ENCODE measurements at regions not wholly inside any gene's neighbourhood (a gene's known extent, or its start where the extent isn't known, plus 50 kb on each side); places are given as distances from the start of the nearest gene placed in this dataset.

DNA sequence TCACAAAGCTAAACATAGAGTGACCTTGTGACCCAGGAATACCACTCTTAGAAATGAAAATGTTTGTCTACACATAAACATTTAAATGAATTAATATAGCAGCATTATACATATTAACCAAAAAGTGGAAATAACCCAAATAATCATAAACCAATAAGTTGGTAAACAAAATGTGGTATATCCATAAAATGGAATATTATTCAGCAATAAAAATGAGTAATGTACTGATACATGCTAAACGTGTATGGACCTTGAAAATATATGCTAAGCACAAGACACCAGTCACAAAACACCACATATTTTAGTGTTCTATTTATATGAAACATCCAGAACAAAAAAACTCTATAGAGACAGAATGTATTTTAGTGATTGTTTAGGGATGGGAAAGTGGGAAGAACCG is 68.9 kb upstream of the FUT9 start:
- TF ChIP-seq EZH2 (IDR thresholded peaks at IDR 0.05; ENCODE audit: low read depth, unreplicated experiment) (no peak), STAT1 (IDR thresholded peaks at IDR 0.05; ENCODE audit: unreplicated experiment) (no peak), JUNB (IDR thresholded peaks at IDR 0.05; ENCODE audit: unreplicated experiment) (no peak), ZNF114 (CRISPR knock-in tag; IDR thresholded peaks at IDR 0.05) (no peak), ZNF331 (CRISPR knock-in tag; IDR thresholded peaks at IDR 0.05; ENCODE audit: low read depth) (no peak), NANOG (IDR thresholded peaks at IDR 0.05; ENCODE audit: borderline replicate concordance) (no peak), POLR2AphosphoS5 (IDR thresholded peaks at IDR 0.05; ENCODE audit: low read depth) (no peak), CREB1 (CRISPR knock-in tag; IDR thresholded peaks at IDR 0.05; ENCODE audit: low read depth) (no peak), EZH2phosphoT487 (IDR thresholded peaks at IDR 0.05; ENCODE audit: unreplicated experiment) (no peak)
- TF ChIP-seq, protein P1, sequence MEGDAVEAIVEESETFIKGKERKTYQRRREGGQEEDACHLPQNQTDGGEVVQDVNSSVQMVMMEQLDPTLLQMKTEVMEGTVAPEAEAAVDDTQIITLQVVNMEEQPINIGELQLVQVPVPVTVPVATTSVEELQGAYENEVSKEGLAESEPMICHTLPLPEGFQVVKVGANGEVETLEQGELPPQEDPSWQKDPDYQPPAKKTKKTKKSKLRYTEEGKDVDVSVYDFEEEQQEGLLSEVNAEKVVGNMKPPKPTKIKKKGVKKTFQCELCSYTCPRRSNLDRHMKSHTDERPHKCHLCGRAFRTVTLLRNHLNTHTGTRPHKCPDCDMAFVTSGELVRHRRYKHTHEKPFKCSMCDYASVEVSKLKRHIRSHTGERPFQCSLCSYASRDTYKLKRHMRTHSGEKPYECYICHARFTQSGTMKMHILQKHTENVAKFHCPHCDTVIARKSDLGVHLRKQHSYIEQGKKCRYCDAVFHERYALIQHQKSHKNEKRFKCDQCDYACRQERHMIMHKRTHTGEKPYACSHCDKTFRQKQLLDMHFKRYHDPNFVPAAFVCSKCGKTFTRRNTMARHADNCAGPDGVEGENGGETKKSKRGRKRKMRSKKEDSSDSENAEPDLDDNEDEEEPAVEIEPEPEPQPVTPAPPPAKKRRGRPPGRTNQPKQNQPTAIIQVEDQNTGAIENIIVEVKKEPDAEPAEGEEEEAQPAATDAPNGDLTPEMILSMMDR (conservative IDR thresholded peaks at IDR 0.05; ENCODE audit: low read depth in 2 of 2), result no peak
- TF ChIP-seq, protein P2, sequence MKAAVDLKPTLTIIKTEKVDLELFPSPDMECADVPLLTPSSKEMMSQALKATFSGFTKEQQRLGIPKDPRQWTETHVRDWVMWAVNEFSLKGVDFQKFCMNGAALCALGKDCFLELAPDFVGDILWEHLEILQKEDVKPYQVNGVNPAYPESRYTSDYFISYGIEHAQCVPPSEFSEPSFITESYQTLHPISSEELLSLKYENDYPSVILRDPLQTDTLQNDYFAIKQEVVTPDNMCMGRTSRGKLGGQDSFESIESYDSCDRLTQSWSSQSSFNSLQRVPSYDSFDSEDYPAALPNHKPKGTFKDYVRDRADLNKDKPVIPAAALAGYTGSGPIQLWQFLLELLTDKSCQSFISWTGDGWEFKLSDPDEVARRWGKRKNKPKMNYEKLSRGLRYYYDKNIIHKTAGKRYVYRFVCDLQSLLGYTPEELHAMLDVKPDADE (IDR thresholded peaks at IDR 0.05), result no peak
- TF ChIP-seq, protein P3, sequence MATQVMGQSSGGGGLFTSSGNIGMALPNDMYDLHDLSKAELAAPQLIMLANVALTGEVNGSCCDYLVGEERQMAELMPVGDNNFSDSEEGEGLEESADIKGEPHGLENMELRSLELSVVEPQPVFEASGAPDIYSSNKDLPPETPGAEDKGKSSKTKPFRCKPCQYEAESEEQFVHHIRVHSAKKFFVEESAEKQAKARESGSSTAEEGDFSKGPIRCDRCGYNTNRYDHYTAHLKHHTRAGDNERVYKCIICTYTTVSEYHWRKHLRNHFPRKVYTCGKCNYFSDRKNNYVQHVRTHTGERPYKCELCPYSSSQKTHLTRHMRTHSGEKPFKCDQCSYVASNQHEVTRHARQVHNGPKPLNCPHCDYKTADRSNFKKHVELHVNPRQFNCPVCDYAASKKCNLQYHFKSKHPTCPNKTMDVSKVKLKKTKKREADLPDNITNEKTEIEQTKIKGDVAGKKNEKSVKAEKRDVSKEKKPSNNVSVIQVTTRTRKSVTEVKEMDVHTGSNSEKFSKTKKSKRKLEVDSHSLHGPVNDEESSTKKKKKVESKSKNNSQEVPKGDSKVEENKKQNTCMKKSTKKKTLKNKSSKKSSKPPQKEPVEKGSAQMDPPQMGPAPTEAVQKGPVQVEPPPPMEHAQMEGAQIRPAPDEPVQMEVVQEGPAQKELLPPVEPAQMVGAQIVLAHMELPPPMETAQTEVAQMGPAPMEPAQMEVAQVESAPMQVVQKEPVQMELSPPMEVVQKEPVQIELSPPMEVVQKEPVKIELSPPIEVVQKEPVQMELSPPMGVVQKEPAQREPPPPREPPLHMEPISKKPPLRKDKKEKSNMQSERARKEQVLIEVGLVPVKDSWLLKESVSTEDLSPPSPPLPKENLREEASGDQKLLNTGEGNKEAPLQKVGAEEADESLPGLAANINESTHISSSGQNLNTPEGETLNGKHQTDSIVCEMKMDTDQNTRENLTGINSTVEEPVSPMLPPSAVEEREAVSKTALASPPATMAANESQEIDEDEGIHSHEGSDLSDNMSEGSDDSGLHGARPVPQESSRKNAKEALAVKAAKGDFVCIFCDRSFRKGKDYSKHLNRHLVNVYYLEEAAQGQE (IDR thresholded peaks at IDR 0.05; ENCODE audit: unreplicated experiment), result no peak
- TF ChIP-seq, protein P4, sequence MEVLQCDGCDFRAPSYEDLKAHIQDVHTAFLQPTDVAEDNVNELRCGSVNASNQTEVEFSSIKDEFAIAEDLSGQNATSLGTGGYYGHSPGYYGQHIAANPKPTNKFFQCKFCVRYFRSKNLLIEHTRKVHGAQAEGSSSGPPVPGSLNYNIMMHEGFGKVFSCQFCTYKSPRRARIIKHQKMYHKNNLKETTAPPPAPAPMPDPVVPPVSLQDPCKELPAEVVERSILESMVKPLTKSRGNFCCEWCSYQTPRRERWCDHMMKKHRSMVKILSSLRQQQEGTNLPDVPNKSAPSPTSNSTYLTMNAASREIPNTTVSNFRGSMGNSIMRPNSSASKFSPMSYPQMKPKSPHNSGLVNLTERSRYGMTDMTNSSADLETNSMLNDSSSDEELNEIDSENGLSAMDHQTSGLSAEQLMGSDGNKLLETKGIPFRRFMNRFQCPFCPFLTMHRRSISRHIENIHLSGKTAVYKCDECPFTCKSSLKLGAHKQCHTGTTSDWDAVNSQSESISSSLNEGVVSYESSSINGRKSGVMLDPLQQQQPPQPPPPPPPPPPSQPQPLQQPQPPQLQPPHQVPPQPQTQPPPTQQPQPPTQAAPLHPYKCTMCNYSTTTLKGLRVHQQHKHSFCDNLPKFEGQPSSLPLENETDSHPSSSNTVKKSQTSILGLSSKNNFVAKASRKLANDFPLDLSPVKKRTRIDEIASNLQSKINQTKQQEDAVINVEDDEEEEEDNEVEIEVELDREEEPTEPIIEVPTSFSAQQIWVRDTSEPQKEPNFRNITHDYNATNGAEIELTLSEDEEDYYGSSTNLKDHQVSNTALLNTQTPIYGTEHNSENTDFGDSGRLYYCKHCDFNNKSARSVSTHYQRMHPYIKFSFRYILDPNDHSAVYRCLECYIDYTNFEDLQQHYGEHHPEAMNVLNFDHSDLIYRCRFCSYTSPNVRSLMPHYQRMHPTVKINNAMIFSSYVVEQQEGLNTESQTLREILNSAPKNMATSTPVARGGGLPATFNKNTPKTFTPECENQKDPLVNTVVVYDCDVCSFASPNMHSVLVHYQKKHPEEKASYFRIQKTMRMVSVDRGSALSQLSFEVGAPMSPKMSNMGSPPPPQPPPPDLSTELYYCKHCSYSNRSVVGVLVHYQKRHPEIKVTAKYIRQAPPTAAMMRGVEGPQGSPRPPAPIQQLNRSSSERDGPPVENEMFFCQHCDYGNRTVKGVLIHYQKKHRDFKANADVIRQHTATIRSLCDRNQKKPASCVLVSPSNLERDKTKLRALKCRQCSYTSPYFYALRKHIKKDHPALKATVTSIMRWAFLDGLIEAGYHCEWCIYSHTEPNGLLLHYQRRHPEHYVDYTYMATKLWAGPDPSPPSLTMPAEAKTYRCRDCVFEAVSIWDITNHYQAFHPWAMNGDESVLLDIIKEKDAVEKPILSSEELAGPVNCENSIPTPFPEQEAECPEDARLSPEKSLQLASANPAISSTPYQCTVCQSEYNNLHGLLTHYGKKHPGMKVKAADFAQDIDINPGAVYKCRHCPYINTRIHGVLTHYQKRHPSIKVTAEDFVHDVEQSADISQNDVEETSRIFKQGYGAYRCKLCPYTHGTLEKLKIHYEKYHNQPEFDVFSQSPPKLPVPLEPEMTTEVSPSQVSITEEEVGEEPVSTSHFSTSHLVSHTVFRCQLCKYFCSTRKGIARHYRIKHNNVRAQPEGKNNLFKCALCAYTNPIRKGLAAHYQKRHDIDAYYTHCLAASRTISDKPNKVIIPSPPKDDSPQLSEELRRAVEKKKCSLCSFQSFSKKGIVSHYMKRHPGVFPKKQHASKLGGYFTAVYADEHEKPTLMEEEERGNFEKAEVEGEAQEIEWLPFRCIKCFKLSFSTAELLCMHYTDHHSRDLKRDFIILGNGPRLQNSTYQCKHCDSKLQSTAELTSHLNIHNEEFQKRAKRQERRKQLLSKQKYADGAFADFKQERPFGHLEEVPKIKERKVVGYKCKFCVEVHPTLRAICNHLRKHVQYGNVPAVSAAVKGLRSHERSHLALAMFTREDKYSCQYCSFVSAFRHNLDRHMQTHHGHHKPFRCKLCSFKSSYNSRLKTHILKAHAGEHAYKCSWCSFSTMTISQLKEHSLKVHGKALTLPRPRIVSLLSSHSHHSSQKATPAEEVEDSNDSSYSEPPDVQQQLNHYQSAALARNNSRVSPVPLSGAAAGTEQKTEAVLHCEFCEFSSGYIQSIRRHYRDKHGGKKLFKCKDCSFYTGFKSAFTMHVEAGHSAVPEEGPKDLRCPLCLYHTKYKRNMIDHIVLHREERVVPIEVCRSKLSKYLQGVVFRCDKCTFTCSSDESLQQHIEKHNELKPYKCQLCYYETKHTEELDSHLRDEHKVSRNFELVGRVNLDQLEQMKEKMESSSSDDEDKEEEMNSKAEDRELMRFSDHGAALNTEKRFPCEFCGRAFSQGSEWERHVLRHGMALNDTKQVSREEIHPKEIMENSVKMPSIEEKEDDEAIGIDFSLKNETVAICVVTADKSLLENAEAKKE (CRISPR knock-in tag; IDR thresholded peaks at IDR 0.05), result no peak
- Histone ChIP-seq H3K9me2 (ENCODE audit: insufficient read depth) (no peaks in the 10 kb centered on the region), H4K20me1 (replicated peaks; ENCODE audit: insufficient read depth) (no peaks in the 10 kb centered on the region), H3K36me3 (ENCODE audit: insufficient read depth) (no peaks in the 10 kb centered on the region), H3K79me2 (replicated peaks; ENCODE audit: insufficient read depth) (no peaks in the 10 kb centered on the region), H3K27me3 (ENCODE audit: insufficient read depth) (no peaks in the 10 kb centered on the region), H3K4me2 (no peak overlapping the region), H3F3A (replicated peaks; ENCODE audit: low read depth) (no peaks in the 10 kb centered on the region), H3K27ac (ENCODE audit: low read depth) (no peak overlapping the region), H3K4me3 (no peak overlapping the region), H2AFZ (no peak overlapping the region), H3K4me1 (ENCODE audit: insufficient read depth) (no peaks in the 10 kb centered on the region)
- Mint-ChIP-seq H3K36me3 (ENCODE audit: low read depth) (no peaks in the 10 kb centered on the region), H3K27ac (no peak overlapping the region), H3K9me3 (no peaks in the 10 kb centered on the region; the same call in 2 of the 3 replicates), H3K4me3 (no peak overlapping the region), H3K4me1 (no peaks in the 10 kb centered on the region), H3K27me3 (ENCODE audit: insufficient read depth, low read depth, poor library complexity) (no peaks in the 10 kb centered on the region)
- ATAC-seq (no peak), DNase-seq (ENCODE audit: low spot score) (no peak)
